ENCODE measurements at regions not wholly inside any gene's neighbourhood (a gene's known extent, or its start where the extent isn't known, plus 50 kb on each side); places are given as distances from the start of the nearest gene placed in this dataset.

- TF ChIP-seq POLR2A (IDR thresholded peaks at IDR 0.05) (no peak), CTCF (IDR thresholded peaks at IDR 0.05) (no peak)
Observed at GRCh38 chr12:89965993-89966392, 257.4 kb upstream of the ATP2B1 start.
